ENCODE measurements at regions not wholly inside any gene's neighbourhood (a gene's known extent, or its start where the extent isn't known, plus 50 kb on each side); places are given as distances from the start of the nearest gene placed in this dataset.

DNA sequence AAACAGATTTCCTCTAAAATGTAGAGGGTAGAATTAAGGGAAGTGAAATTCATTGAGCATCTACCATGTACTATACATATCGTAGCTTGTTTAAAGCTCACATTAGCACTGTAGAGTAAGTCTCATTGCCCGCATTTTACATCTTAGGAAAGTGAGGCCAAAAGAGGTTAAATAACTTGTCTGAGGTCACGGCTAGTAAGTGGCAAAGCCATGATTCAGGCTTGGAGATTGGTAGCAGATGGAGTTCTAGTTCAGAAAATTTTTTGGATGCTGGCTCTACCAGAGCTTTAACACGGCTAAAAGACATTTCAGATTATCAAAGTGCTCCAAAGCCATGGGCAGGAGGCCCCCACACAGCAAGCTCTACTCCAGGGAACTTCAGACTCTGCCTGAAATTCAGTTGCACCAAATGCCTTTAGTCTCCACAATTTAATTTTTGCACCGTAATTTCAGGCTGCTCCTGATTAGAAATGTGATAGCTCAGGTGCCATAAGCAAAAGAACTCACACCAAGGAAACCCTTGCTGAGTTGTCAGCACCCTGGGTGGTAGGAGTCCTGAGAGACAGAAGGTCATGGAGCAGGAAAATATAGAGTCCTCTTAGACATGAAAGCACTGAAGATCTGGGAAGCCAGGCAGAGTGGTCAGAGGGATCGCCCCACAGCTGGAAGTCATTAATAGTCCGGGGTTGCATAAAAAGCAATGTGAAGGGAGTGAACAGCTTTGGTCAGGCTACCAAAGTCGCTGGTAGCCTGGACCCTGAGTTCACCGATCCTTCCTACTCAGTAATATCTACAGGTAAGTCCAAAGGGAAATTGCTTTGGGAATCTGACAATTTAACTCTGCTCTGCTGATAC is 55.2 kb upstream of the ASIP start:
- Histone ChIP-seq H3K36me3 (replicated peaks) (no peaks in the 10 kb centered on the region), H3K27me3 (replicated peaks) (peaks cover 19% of the 10 kb centered on the region), H3K27ac (no peak overlapping the region), H3K4me3 (ENCODE audit: low read depth, low read length) (no peak overlapping the region)
- TF ChIP-seq, protein P1, sequence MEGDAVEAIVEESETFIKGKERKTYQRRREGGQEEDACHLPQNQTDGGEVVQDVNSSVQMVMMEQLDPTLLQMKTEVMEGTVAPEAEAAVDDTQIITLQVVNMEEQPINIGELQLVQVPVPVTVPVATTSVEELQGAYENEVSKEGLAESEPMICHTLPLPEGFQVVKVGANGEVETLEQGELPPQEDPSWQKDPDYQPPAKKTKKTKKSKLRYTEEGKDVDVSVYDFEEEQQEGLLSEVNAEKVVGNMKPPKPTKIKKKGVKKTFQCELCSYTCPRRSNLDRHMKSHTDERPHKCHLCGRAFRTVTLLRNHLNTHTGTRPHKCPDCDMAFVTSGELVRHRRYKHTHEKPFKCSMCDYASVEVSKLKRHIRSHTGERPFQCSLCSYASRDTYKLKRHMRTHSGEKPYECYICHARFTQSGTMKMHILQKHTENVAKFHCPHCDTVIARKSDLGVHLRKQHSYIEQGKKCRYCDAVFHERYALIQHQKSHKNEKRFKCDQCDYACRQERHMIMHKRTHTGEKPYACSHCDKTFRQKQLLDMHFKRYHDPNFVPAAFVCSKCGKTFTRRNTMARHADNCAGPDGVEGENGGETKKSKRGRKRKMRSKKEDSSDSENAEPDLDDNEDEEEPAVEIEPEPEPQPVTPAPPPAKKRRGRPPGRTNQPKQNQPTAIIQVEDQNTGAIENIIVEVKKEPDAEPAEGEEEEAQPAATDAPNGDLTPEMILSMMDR (IDR thresholded peaks at IDR 0.05; ENCODE audit: low read depth, low read length, missing control alignments): no peak
- no peak for DNase-seq
- in situ Hi-C loops (cut with HindIII; ENCODE audit: low pct_ligation_motif_present, low sequenced_read_pairs): no loop called here

DNA sequence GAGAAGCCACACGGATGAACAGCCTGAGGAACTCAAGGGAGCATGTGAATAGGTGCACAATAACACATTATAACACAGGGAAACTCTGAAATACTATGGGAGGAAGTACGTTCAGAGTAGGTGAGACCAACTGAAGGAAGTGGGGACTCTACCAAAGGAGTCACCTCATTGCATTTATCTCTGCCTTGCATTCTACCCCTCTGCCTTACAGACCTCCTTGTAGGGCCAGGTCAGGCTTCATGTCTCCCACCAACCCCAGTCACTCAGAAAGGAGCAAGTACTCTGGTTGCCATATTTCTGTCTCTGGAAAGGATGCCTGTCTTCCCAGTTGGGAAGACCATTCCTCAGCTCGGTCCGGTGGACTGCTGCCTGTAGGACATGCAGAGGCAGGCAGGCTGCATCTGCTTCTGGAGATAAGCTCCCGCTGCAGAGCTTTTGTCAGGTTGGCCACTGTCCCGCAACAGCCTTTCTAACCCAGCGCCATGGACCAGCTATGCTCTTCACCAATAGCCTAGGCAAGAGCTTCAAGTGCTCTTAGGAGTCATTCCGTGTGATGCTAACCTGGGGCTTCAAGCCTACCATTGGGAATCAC is 51.6 kb upstream of the ASIP start:
- TF ChIP-seq, protein P1 (IDR thresholded peaks at IDR 0.05; ENCODE audit: low read depth, low read length, missing control alignments): no peak
- DNase-seq: no peak
- in situ Hi-C loops (cut with HindIII; ENCODE audit: low pct_ligation_motif_present, low sequenced_read_pairs): no loop called here
- Histone ChIP-seq H3K4me3 (ENCODE audit: low read depth, low read length) (no peak overlapping the region), H3K27me3 (replicated peaks) (peaks cover 19% of the 10 kb centered on the region), H3K36me3 (replicated peaks) (no peaks in the 10 kb centered on the region), H3K27ac (no peak overlapping the region)

GRCh38 chr20:34190262-34190661 is 51.0 kb upstream of the ASIP start:
- in situ Hi-C loops (cut with HindIII; ENCODE audit: low pct_ligation_motif_present, low sequenced_read_pairs): no loop called here

GRCh38 chr20:34190679-34191090 is 50.5 kb upstream of the ASIP start:
- Histone ChIP-seq H3K27me3 (replicated peaks) (peaks cover 17% of the 10 kb centered on the region), H3K4me3 (ENCODE audit: low read depth, low read length) (no peak overlapping the region), H3K27ac (no peak overlapping the region), H3K36me3 (replicated peaks) (no peaks in the 10 kb centered on the region)
- peak; percentile 78 for DNase-seq
- in situ Hi-C loops (cut with HindIII; ENCODE audit: low pct_ligation_motif_present, low sequenced_read_pairs): no loop called here
- TF ChIP-seq, protein P1 (IDR thresholded peaks at IDR 0.05; ENCODE audit: low read depth, low read length, missing control alignments): peak; percentile 97

More at GRCh38 chr20:34190262-34190661, 51.0 kb upstream of the ASIP start:
- TF ChIP-seq, protein P1 (IDR thresholded peaks at IDR 0.05; ENCODE audit: low read depth, low read length, missing control alignments): no peak
- no peaks in the 10 kb centered on the region for H3K36me3 ChIP-seq (replicated peaks)
- no peak overlapping the region for H3K27ac ChIP-seq
- no peak overlapping the region for H3K4me3 ChIP-seq (ENCODE audit: low read depth, low read length)
- peaks cover 19% of the 10 kb centered on the region for H3K27me3 ChIP-seq (replicated peaks)
- DNase-seq: no peak
